Type B pancreatic cell (in vitro differentiated cells): ENCODE measurements at regions not wholly inside any gene's neighbourhood (a gene's known extent, or its start where the extent isn't known, plus 50 kb on each side); places are given as distances from the start of the nearest gene placed in this dataset.

ENCODE experiments used
- DNase-seq: peaks from one replicate; pipeline ENCODE4 v3.0.0; 2021; ENCODE audit warnings: mixed read lengths; ENCODE audit not compliant: unreplicated experiment; ENCODE audit errors: extremely low spot score
- H3K27ac Mint-ChIP-seq: 2 replicates; pipeline ENCODE4 v1.8.0; 2021; ENCODE audit warnings: mild to moderate bottlenecking, mixed read lengths
- H3K27me3 Mint-ChIP-seq: 2 replicates; pipeline ENCODE4 v1.8.0; 2021; ENCODE audit warnings: mixed read lengths
- H3K36me3 Mint-ChIP-seq: 2 replicates; pipeline ENCODE4 v1.8.0; 2021; ENCODE audit warnings: mixed read lengths
- H3K4me1 Mint-ChIP-seq: one replicate; pipeline ENCODE4 v1.8.0; 2021; ENCODE audit warnings: mixed read lengths; ENCODE audit not compliant: unreplicated experiment
- H3K4me3 Mint-ChIP-seq: 2 replicates; pipeline ENCODE4 v1.8.0; 2021; ENCODE audit warnings: mild to moderate bottlenecking, mixed read lengths
- H3K9me3 Mint-ChIP-seq: 2 replicates; pipeline ENCODE4 v1.8.0; 2021; ENCODE audit warnings: mixed read lengths
- CTCF ChIP-seq: fragments of 200-600 bp; sonication (generic); conservative IDR thresholded peaks from 2 replicates; pipeline ENCODE4 v1.5.0; 2021; ENCODE audit warnings: antibody characterized with exemption, mild to moderate bottlenecking

DNA sequence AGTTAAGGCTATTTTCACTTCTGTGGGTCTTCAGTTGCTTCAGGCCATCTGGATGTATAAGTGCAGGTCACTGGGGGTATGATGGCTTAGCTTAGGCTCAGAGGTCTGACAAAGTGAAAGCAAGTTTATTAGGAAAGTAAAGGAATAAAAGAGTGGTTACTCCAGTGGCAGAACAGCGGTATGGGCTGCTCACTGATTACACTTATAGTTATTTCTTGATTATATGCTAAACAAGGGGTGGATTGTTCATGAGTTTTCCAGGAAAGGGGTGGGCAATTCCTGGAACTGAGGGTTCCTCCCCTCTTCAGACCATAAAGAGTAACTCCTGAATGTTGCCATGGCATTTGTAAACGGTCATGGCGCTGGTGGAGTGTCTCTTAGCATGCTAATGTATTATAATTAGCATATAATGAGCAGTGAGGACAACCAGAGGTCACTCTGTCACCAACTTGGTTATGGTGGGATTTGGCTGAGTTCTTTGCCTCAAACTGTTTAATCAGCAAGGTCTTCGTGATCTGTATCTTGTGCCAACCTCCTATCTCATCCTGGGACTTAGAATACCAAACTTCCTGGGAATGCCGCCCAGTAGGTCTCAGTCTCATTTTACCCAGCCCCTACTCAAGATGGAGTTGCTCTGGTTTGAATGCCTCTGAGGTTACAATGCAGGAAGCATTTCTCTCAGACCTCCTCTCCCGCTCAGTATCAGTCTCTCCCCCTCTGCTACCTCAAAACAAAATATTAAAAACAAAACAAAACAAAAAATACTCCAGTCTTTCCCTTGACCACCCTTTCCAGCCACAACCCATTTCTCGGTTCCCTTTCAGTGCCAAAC lies 71.3 kb upstream of the SLC22A11 start:
- Mint-ChIP-seq H3K36me3 (no peaks in the 10 kb centered on the region), H3K9me3 (peaks cover 4% of the 10 kb centered on the region), H3K27me3 (peaks cover 33% of the 10 kb centered on the region), H3K27ac (no peak overlapping the region), H3K4me1 (no peaks in the 10 kb centered on the region), H3K4me3 (no peak overlapping the region)
- no peak for TF ChIP-seq CTCF
- DNase-seq = no peak

DNA sequence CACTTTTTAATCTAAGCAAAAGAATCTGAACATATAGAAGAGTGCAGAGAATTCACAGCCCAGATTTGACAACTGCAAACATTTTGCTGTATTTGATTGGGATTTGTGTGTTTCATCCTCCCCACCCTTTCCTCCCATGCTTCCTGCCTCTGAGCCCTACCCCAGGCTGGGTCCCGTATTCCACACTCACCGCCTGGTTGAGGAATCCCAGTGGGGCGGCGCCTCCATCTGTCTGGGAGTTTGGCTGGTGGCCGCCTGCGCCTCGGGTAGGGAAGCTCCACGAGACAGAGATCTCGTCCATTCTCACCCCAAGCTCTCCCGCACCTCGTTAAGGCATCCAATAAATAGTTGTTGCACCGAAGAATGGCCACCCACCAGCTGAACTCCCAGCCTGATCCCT lies 70.7 kb upstream of the SLC22A11 start:
- Mint-ChIP-seq H3K9me3 (peaks cover under 1% of the 10 kb centered on the region), H3K27me3 (peaks cover 35% of the 10 kb centered on the region), H3K27ac (no peak overlapping the region), H3K36me3 (no peaks in the 10 kb centered on the region), H3K4me1 (no peaks in the 10 kb centered on the region), H3K4me3 (no peak overlapping the region)
- no peak for TF ChIP-seq CTCF
- no peak for DNase-seq

DNA sequence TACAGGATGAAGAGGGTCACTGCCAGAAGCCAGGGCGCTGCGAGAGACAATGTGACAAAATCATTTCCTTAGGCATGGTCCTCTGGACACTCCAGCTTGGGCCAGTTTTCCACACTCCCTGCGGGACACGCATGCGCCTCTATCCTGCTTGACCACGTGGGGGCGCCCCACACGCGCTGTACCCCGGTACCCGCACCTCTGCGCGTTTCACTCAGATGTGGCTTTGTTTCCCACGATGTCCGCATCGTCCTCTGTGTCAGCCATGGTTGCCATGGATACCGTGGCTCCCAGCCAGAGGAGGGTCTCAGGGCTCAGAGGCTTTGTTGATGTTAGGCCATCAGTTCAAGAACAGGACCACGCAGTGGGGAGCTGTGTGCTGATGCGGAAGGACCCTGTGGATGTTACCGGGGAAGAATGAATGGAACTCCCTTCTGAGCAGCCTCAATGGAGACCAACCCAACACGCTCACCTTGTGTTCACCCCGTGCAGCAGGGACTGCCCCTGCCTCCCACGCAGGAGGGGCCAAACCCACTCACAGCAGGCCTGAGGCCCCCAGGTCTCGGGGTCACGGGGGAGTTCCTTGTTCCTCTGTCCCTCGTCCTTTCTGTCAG lies 65.8 kb upstream of the SLC22A11 start:
- Mint-ChIP-seq H3K9me3 (no peaks in the 10 kb centered on the region), H3K4me3 (no peak overlapping the region), H3K27me3 (peaks cover 54% of the 10 kb centered on the region), H3K4me1 (no peaks in the 10 kb centered on the region), H3K27ac (no peak overlapping the region), H3K36me3 (no peaks in the 10 kb centered on the region)
- no peak for DNase-seq
- TF ChIP-seq CTCF = peak; percentile 88

GRCh38 chr11:64490562-64491216 lies 65.1 kb upstream of the SLC22A11 start:
- peaks cover 51% of the 10 kb centered on the region for H3K27me3 Mint-ChIP-seq
- H3K9me3 Mint-ChIP-seq = no peaks in the 10 kb centered on the region
- no peak overlapping the region for H3K4me3 Mint-ChIP-seq
- no peaks in the 10 kb centered on the region for H3K36me3 Mint-ChIP-seq
- no peaks in the 10 kb centered on the region for H3K4me1 Mint-ChIP-seq
- no peak for TF ChIP-seq CTCF
- DNase-seq = no peak
- no peak overlapping the region for H3K27ac Mint-ChIP-seq

DNA sequence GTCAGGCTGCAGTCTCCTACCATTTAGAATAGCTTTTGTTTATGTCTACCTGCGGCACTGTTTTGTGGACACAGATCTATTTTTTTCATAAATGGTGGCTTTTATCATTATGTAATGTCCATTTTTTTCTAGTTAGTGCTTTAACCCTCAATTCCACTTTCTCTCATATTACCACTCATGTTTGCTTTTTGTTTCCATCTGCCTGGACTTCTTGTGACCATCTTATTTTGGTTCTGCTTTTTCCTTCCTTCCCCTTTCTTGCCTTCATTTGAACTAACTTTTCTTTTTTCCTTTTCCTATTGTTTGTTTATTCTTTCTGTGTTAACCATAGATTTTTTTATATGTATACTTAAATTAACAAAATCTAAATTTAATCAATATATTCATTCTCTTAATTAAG lies 63.2 kb upstream of the SLC22A11 start:
- H3K4me3 Mint-ChIP-seq = no peak overlapping the region
- no peaks in the 10 kb centered on the region for H3K9me3 Mint-ChIP-seq
- peaks cover 49% of the 10 kb centered on the region for H3K27me3 Mint-ChIP-seq
- no peaks in the 10 kb centered on the region for H3K36me3 Mint-ChIP-seq
- H3K27ac Mint-ChIP-seq = no peak overlapping the region
- TF ChIP-seq CTCF = no peak
- no peaks in the 10 kb centered on the region for H3K4me1 Mint-ChIP-seq
- no peak for DNase-seq
